Keratinocyte (primary cell): ENCODE measurements at regions not wholly inside any gene's neighbourhood (a gene's known extent, or its start where the extent isn't known, plus 50 kb on each side); places are given as distances from the start of the nearest gene placed in this dataset.

Experiments
- CTCF ChIP-seq, 3 experiments: IDR thresholded peaks in 1 of 3; conservative IDR thresholded peaks in 1 of 3; optimal IDR thresholded peaks in 1 of 3; 2 replicates in 2 of 3; 3 replicates in 1 of 3; pipeline versions ENCODE3 to v1.5.1; 2011; ENCODE audit warnings: low read length in 3 of 3, mild to moderate bottlenecking in 3 of 3, moderate library complexity in 2 of 3, control low read depth in 1 of 3, inconsistent platforms in 1 of 3; ENCODE audit not compliant: insufficient read depth in 2 of 3; ENCODE audit errors: extremely low read depth in 1 of 3
- EZH2 ChIP-seq: IDR thresholded peaks from one replicate; pipeline ENCODE4 v1.6.1; 2012; ENCODE audit warnings: inconsistent platforms, mild to moderate bottlenecking, low read length, moderate library complexity

- no peak for TF ChIP-seq CTCF (optimal IDR thresholded peaks at IDR 0.05 in 1 of 3, IDR thresholded peaks at IDR 0.05 in 1 of 3, conservative IDR thresholded peaks at IDR 0.05 in 1 of 3; ENCODE audit: extremely low read depth in 1 of 3, insufficient read depth in 2 of 3, low read length in 3 of 3)
- TF ChIP-seq EZH2: no peak
These were observed 632.6 kb upstream of the EDIL3 start for GRCh38 chr5:85017261-85017660.
